Osteocyte (in vitro differentiated cells): ENCODE measurements at regions not wholly inside any gene's neighbourhood (a gene's known extent, or its start where the extent isn't known, plus 50 kb on each side); places are given as distances from the start of the nearest gene placed in this dataset.

Experiments used
- DNase-seq: peaks from one replicate; pipeline ENCODE4 v3.0.0; 2021; ENCODE audit warnings: mixed read lengths; ENCODE audit not compliant: unreplicated experiment; ENCODE audit errors: extremely low spot score
- H3K27ac Mint-ChIP-seq: one replicate; pipeline ENCODE4 v1.8.0; 2021; ENCODE audit warnings: mild to moderate bottlenecking, mixed read lengths; ENCODE audit not compliant: unreplicated experiment
- H3K27me3 Mint-ChIP-seq: one replicate; pipeline ENCODE4 v1.8.0; 2021; ENCODE audit warnings: mixed read lengths; ENCODE audit not compliant: unreplicated experiment
- H3K36me3 Mint-ChIP-seq: one replicate; pipeline ENCODE4 v1.8.0; 2021; ENCODE audit warnings: mixed read lengths; ENCODE audit not compliant: unreplicated experiment
- H3K4me1 Mint-ChIP-seq: one replicate; pipeline ENCODE4 v1.8.0; 2021; ENCODE audit warnings: mixed read lengths; ENCODE audit not compliant: unreplicated experiment
- H3K4me3 Mint-ChIP-seq: one replicate; pipeline ENCODE4 v1.8.0; 2021; ENCODE audit warnings: mild to moderate bottlenecking, moderate library complexity, mixed read lengths; ENCODE audit not compliant: unreplicated experiment
- H3K9me3 Mint-ChIP-seq: one replicate; pipeline ENCODE4 v1.8.0; 2021; ENCODE audit warnings: mixed read lengths; ENCODE audit not compliant: unreplicated experiment
- TF ChIP-seq, protein P1 (sequence below): fragments of 200-600 bp; sonication (generic); IDR thresholded peaks from 2 replicates; pipeline ENCODE4 v1.5.0; 2021; ENCODE audit warnings: antibody characterized with exemption, mild to moderate bottlenecking, moderate library complexity

DNA sequence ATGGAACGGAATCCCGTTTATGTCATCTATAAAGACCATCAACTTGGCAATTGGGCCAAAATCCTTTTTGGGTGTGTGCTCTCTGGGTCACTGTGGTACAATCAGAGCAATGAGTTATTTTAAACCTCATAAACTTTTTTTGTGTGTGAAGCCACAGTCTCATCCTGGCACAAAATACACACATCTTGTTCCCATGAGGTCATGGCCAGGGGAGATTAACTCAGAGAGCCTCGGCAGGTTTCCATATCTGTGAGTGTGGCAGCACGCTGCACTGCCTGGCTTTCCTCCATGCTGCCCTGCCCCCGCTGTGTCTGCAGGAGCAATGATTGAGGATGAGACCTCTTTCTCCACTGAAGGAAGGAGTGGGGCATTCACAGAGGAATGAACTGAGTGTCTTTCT, 54.0 kb upstream of the DLG1 start:
- no peaks in the 10 kb centered on the region for H3K36me3 Mint-ChIP-seq
- TF ChIP-seq, protein P1, sequence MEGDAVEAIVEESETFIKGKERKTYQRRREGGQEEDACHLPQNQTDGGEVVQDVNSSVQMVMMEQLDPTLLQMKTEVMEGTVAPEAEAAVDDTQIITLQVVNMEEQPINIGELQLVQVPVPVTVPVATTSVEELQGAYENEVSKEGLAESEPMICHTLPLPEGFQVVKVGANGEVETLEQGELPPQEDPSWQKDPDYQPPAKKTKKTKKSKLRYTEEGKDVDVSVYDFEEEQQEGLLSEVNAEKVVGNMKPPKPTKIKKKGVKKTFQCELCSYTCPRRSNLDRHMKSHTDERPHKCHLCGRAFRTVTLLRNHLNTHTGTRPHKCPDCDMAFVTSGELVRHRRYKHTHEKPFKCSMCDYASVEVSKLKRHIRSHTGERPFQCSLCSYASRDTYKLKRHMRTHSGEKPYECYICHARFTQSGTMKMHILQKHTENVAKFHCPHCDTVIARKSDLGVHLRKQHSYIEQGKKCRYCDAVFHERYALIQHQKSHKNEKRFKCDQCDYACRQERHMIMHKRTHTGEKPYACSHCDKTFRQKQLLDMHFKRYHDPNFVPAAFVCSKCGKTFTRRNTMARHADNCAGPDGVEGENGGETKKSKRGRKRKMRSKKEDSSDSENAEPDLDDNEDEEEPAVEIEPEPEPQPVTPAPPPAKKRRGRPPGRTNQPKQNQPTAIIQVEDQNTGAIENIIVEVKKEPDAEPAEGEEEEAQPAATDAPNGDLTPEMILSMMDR: no peak
- no peak overlapping the region for H3K27ac Mint-ChIP-seq
- H3K4me1 Mint-ChIP-seq: peaks cover 31% of the 10 kb centered on the region
- H3K4me3 Mint-ChIP-seq: no peak overlapping the region
- DNase-seq: no peak
- no peaks in the 10 kb centered on the region for H3K27me3 Mint-ChIP-seq
- H3K9me3 Mint-ChIP-seq: no peaks in the 10 kb centered on the region

DNA sequence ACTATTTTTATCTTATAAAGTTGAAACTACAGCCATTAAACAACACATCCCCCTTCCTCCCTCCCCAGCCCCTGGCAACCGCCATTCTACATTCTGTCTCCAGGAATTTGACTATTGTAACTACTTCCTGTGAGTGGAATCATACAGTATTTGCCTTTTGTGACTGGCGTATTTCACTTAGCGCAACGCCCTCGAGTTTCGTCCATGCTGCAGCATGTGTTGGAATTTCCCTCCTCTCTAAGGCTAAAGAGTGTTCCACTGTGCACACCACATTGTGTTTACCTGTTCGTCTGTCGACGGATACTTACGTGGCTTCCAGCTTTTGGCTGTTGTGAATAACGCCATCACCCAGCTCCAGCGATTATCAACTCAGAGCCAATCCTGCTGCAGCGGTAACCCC, 52.0 kb upstream of the DLG1 start:
- H3K27me3 Mint-ChIP-seq: no peaks in the 10 kb centered on the region
- TF ChIP-seq, protein P1: no peak
- H3K4me1 Mint-ChIP-seq: peaks cover 30% of the 10 kb centered on the region
- no peak overlapping the region for H3K4me3 Mint-ChIP-seq
- no peak for DNase-seq
- no peak overlapping the region for H3K27ac Mint-ChIP-seq
- no peaks in the 10 kb centered on the region for H3K36me3 Mint-ChIP-seq
- H3K9me3 Mint-ChIP-seq: no peaks in the 10 kb centered on the region

DNA sequence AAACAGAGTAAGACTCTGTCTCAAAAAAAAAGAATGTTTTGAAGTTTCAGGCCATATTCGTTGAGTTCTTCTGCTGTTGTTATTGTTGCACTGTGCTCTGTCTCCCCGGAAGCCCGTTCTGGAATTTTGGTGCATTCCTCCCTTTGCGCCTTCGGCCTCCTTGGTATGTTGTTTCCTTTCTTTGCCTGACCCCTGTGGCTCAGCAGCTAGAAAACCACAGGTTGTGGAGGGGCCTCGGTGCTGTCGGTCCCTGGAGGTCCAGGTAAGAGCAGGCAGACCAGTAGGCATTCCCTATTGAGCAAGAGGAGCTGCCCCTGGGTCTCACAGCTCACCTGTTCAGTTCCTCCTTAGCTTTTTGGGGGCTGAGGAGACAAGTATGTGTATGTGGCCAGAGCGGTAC, 51.0 kb upstream of the DLG1 start:
- Mint-ChIP-seq H3K27ac (peak overlapping the region; percentile 25), H3K4me3 (no peak overlapping the region)

More for the DNA sequence above, 51.0 kb upstream of the DLG1 start:
- Mint-ChIP-seq H3K27me3 (no peaks in the 10 kb centered on the region), H3K36me3 (no peaks in the 10 kb centered on the region), H3K9me3 (no peaks in the 10 kb centered on the region), H3K4me1 (peaks cover 19% of the 10 kb centered on the region)
- no peak for DNase-seq
- TF ChIP-seq, protein P1: no peak
